Astrocyte (in vitro differentiated cells and primary cell): ENCODE measurements at regions not wholly inside any gene's neighbourhood (a gene's known extent, or its start where the extent isn't known, plus 50 kb on each side); places are given as distances from the start of the nearest gene placed in this dataset.

ENCODE experiments used
- DNase-seq: peaks from one replicate; pipeline ENCODE4 v3.0.0-alpha.2; 2010; ENCODE audit warnings: low read depth
- FAIRE-seq: peaks from 2 replicates; lab custom pipeline; 2011; peaks lifted over from hg19 to GRCh38; lab: Jason Lieb, UNC
- H2AFZ ChIP-seq: 2 replicates; pipeline ENCODE4 v1.6.0; 2012; ENCODE audit warnings: low read depth, low read length, inconsistent platforms
- H3K27ac ChIP-seq: 2 replicates; pipeline ENCODE4 v1.5.1; 2011; ENCODE audit warnings: low read depth, low read length, inconsistent platforms
- H3K27me3 ChIP-seq: 2 replicates; pipeline ENCODE4 v1.6.0; 2011; ENCODE audit warnings: low read length, inconsistent platforms; ENCODE audit not compliant: insufficient read depth
- H3K36me3 ChIP-seq: 2 replicates; pipeline ENCODE4 v1.5.1; 2011; ENCODE audit warnings: low read length, inconsistent platforms; ENCODE audit not compliant: insufficient read depth
- H3K4me1 ChIP-seq: 2 replicates; pipeline ENCODE4 v1.5.1; 2011; ENCODE audit warnings: low read length, inconsistent platforms; ENCODE audit not compliant: insufficient read depth
- H3K4me2 ChIP-seq: 2 replicates; pipeline ENCODE4 v1.6.0; 2012; ENCODE audit warnings: low read length, inconsistent platforms
- H3K4me3 ChIP-seq: 2 replicates; pipeline ENCODE4 v1.5.1; 2011; ENCODE audit warnings: low read depth, mild to moderate bottlenecking, low read length, inconsistent platforms; ENCODE audit not compliant: insufficient read depth
- H3K79me2 ChIP-seq: 2 replicates; pipeline ENCODE4 v1.6.0; 2012; ENCODE audit warnings: mild to moderate bottlenecking, low read length, inconsistent platforms; ENCODE audit not compliant: insufficient read depth
- H3K9ac ChIP-seq: 2 replicates; pipeline ENCODE4 v1.6.0; 2012; ENCODE audit warnings: mild to moderate bottlenecking, low read length, inconsistent platforms
- H3K9me3 ChIP-seq: 2 replicates; pipeline ENCODE4 v1.5.1; 2012; ENCODE audit warnings: low read depth, mild to moderate bottlenecking, low read length, inconsistent platforms; ENCODE audit not compliant: insufficient read depth
- H4K20me1 ChIP-seq: 2 replicates; pipeline ENCODE4 v1.6.0; 2012; ENCODE audit warnings: low read length, inconsistent platforms; ENCODE audit not compliant: insufficient read depth
- H3K27ac Mint-ChIP-seq: one replicate; pipeline ENCODE4 v1.8.0; 2021; ENCODE audit warnings: mild to moderate bottlenecking, mixed read lengths; ENCODE audit not compliant: unreplicated experiment
- H3K27me3 Mint-ChIP-seq: one replicate; pipeline ENCODE4 v1.8.0; 2021; ENCODE audit warnings: low read depth, mixed read lengths; ENCODE audit not compliant: unreplicated experiment
- H3K36me3 Mint-ChIP-seq: one replicate; pipeline ENCODE4 v1.8.0; 2021; ENCODE audit warnings: low read depth, mixed read lengths; ENCODE audit not compliant: unreplicated experiment
- H3K4me1 Mint-ChIP-seq: one replicate; pipeline ENCODE4 v1.8.0; 2021; ENCODE audit warnings: low read depth, mixed read lengths; ENCODE audit not compliant: unreplicated experiment
- H3K4me3 Mint-ChIP-seq: one replicate; pipeline ENCODE4 v1.8.0; 2021; ENCODE audit warnings: mild to moderate bottlenecking, moderate library complexity, mixed read lengths; ENCODE audit not compliant: unreplicated experiment
- H3K9me3 Mint-ChIP-seq: one replicate; pipeline ENCODE4 v1.8.0; 2021; ENCODE audit warnings: mild to moderate bottlenecking, mixed read lengths; ENCODE audit not compliant: unreplicated experiment
- CTCF ChIP-seq: IDR thresholded peaks from 2 replicates; pipeline ENCODE4 v1.5.1; 2011; ENCODE audit warnings: low read depth, mild to moderate bottlenecking, inconsistent platforms, low read length, moderate library complexity; ENCODE audit not compliant: insufficient read depth
- EZH2 ChIP-seq: IDR thresholded peaks from 2 replicates; pipeline ENCODE4 v1.6.1; 2012; ENCODE audit warnings: mild to moderate bottlenecking, low read length, inconsistent platforms; ENCODE audit not compliant: insufficient read depth

- H3K36me3 ChIP-seq: no peaks in the 10 kb centered on the region
- H3K4me2 ChIP-seq: no peak overlapping the region
- no peaks in the 10 kb centered on the region for H3K27me3 ChIP-seq
- H2AFZ ChIP-seq: no peak overlapping the region
- no peak for FAIRE-seq
- no peak overlapping the region for H3K4me3 ChIP-seq
- no peaks in the 10 kb centered on the region for H3K4me1 ChIP-seq
- no peak for TF ChIP-seq EZH2
- TF ChIP-seq CTCF: no peak
- no peak overlapping the region for H3K27ac ChIP-seq
- DNase-seq: no peak
- H3K79me2 ChIP-seq: no peaks in the 10 kb centered on the region
- H3K27me3 Mint-ChIP-seq: no peaks in the 10 kb centered on the region
- no peaks in the 10 kb centered on the region for H3K9me3 Mint-ChIP-seq
- no peak overlapping the region for H3K27ac Mint-ChIP-seq
- no peaks in the 10 kb centered on the region for H3K36me3 Mint-ChIP-seq
- H3K4me1 Mint-ChIP-seq: no peaks in the 10 kb centered on the region
- no peaks in the 10 kb centered on the region for H4K20me1 ChIP-seq
- no peaks in the 10 kb centered on the region for H3K9me3 ChIP-seq
- H3K4me3 Mint-ChIP-seq: no peak overlapping the region
- H3K9ac ChIP-seq: no peak overlapping the region
Measured at GRCh38 chr7:21238400-21239116, 189.3 kb upstream of the SP4 start.

GRCh38 chr7:21243265-21243664 lies 184.6 kb upstream of the SP4 start:
- H3K36me3 Mint-ChIP-seq: no peaks in the 10 kb centered on the region
- TF ChIP-seq EZH2 (no peak), CTCF (no peak)
- Histone ChIP-seq H3K27ac (no peak overlapping the region), H3K4me3 (no peak overlapping the region), H4K20me1 (no peaks in the 10 kb centered on the region), H3K79me2 (no peaks in the 10 kb centered on the region), H3K36me3 (no peaks in the 10 kb centered on the region), H2AFZ (no peak overlapping the region), H3K4me2 (no peak overlapping the region), H3K27me3 (no peaks in the 10 kb centered on the region), H3K9ac (no peak overlapping the region), H3K4me1 (no peaks in the 10 kb centered on the region), H3K9me3 (no peaks in the 10 kb centered on the region)
- H3K4me1 Mint-ChIP-seq: no peaks in the 10 kb centered on the region
- no peak for DNase-seq
- H3K4me3 Mint-ChIP-seq: no peak overlapping the region
- no peak for FAIRE-seq
- no peak overlapping the region for H3K27ac Mint-ChIP-seq
- no peaks in the 10 kb centered on the region for H3K27me3 Mint-ChIP-seq
- no peaks in the 10 kb centered on the region for H3K9me3 Mint-ChIP-seq

GRCh38 chr7:21251151-21251800 lies 176.6 kb upstream of the SP4 start:
- H3K4me3 ChIP-seq: no peak overlapping the region
- Mint-ChIP-seq H3K27ac (no peak overlapping the region), H3K4me1 (no peaks in the 10 kb centered on the region), H3K4me3 (no peak overlapping the region), H3K9me3 (no peaks in the 10 kb centered on the region), H3K36me3 (no peaks in the 10 kb centered on the region), H3K27me3 (peaks cover 23% of the 10 kb centered on the region)
- H3K9ac ChIP-seq: no peak overlapping the region
- no peak for TF ChIP-seq CTCF
- TF ChIP-seq EZH2: no peak
- peaks cover 2% of the 10 kb centered on the region for H3K27me3 ChIP-seq
- no peaks in the 10 kb centered on the region for H3K4me1 ChIP-seq
- H3K9me3 ChIP-seq: no peaks in the 10 kb centered on the region
- DNase-seq (no peak), FAIRE-seq (no peak)
- H3K79me2 ChIP-seq: no peaks in the 10 kb centered on the region
- H4K20me1 ChIP-seq: no peaks in the 10 kb centered on the region
- no peak overlapping the region for H2AFZ ChIP-seq
- no peak overlapping the region for H3K4me2 ChIP-seq
- no peak overlapping the region for H3K27ac ChIP-seq
- H3K36me3 ChIP-seq: no peaks in the 10 kb centered on the region
